GDM1 (cell line): ENCODE measurements at regions not wholly inside any gene's neighbourhood (a gene's known extent, or its start where the extent isn't known, plus 50 kb on each side); places are given as distances from the start of the nearest gene placed in this dataset.
"Not testable (repeated sequence)": the region's sequence is repeated elsewhere in the genome, so short reads cannot be mapped to it uniquely, and the experiment has no call there.

Experiments
- DNase-seq: peaks from one replicate; lab custom pipeline; 2025; lab: John Stamatoyannopoulos, UW

DNA sequence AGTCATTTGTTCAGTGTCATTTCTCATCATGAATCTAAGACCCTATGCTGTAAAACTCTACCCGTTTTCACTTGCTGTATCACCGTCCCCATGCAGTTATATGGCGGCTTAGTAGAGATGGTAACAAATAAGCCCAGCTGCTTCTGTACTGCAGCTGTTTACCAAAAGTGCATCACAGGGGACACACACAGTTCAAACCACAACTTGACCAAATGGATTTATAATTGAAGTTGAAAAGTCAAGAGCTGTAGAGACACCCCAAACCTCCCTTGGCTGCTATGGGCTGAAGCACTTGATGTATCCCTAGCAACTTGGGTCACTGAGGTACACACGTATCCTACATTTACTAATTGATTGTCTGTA lies 219.0 kb upstream of the FGF13 start:
- no peak for DNase-seq

DNA sequence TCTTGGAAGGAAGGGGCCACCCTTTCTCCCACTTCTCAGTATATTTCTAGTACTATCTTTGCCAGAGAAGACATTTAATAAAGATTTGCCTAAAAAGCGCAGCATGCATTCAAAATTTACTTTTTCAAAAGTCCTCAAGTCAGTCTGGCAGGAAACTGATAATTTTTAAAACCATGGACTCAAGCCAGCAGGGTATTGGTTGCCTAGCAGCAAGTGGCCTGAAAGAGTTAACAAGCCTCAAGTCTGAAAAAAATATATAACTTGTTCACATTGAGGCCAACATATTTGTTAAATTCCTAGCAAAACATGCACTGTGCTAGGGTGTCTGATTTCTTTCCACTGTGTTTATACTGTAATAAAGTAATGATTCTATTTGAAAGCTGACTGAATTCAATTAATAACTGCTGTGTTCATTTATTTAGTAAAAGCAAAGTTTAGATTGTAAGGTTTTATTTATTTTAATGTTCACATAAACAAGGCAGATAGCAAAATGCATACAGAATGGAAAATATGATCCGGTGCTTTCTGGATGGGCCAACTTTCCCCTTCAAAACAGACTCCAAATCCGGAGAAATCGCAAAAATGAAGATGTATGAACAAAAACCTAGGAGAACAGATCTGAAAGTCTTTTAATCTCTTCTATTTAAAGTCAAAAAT lies 218.5 kb upstream of the FGF13 start:
- DNase-seq: no peak

GRCh38 chrX:138928737-138929459 lies 217.4 kb upstream of the FGF13 start:
- DNase-seq: no peak

DNA sequence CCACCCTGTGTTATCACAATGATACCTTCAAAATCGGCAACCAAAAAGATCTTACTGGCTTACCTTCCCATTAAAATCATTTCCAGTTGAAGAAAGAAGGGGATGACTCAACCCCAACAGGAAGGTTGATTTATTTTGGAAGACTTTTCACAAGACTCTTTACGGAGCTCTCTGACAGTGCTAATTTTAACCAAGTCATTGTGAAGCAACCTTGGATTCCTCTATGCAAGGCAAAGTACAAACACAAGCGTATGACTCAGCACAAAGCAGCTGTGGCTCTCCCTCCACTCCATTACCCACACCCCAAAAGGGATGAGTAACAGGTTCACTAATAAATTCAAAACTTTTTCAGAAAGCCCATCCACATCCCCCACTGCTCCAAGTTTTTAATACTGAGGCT lies 213.8 kb upstream of the FGF13 start:
- DNase-seq: no peak

GRCh38 chrX:138923805-138924204 lies 212.3 kb upstream of the FGF13 start:
- no peak for DNase-seq

GRCh38 chrX:138921031-138921430 lies 209.5 kb upstream of the FGF13 start:
- DNase-seq: no peak

DNA sequence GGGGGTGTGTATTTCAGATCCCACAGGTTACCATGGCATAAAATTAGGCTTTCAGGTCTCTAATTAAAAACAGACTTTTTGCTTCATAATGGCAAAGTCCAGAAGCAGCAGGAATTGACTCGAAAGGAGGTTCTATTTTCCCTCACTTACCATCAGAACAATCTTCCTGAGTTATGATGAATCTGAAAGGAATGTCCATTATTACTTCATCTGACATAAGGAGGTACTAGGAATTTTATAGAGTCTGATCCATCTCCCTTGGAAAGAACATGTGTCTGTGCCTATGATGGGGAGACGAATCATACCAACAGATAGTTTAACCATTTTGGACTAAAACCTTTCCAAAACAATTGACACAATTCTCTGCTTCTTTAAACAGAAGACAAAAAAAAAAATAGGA lies 206.3 kb upstream of the FGF13 start:
- no peak for DNase-seq

DNA sequence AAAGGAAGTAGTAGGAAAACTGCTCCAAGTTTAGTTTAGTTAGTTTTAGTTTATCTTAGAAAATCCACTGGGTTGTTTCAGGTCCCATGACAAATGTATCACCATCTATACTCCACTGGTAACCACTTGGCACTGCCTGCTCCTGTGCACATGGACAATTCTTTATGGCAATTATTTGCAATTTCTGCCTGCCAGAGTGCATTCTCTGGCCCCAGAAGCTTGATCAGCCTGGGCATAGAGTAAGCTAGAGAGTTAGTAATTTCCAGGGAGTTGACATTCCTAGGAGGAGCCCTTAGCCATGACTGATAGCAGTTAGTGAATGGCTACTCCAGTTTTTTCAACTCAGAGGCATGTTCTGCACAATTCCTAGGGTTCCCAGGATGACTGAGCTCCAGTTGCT lies 203.2 kb upstream of the FGF13 start:
- no peak for DNase-seq

DNA sequence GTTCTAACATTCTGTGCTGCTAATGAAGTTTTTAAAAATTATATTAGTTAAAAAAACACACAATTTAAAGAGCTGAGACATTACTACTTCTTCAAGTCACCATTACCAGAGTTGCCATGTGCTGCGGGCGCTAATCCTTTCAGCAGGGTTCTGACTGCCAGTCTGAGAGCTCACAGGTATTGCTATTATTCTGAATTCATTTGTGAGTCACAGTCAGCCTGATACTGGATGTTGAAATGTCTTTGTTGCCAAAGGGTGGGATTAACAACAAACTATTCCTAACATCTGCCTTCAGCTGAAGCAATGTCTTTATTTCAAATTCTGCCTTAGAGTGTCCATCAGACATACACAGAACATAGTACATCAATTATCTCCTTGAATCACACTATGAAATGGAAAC lies 197.1 kb upstream of the FGF13 start:
- DNase-seq: no peak

GRCh38 chrX:138897621-138898492 lies 186.3 kb upstream of the FGF13 start:
- DNase-seq: no peak

DNA sequence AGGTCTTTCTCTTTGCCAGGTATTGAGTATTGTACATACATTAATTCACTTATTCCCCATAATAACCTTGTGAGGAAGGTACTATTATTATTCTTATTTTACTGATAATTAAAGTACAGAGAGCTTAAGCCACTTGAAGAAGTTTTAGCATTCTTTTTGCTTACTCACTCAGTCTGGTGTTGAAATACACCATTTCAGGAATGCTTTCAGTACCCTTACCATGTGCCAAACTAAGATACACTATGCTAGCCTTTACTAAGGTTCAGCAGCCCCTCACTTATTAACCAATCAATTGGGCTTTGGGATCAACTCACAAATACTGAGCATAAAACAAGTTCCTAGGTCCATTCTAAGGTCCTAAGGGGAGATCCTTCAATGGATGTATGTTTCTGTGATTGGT lies 179.0 kb upstream of the FGF13 start:
- no peak for DNase-seq

DNA sequence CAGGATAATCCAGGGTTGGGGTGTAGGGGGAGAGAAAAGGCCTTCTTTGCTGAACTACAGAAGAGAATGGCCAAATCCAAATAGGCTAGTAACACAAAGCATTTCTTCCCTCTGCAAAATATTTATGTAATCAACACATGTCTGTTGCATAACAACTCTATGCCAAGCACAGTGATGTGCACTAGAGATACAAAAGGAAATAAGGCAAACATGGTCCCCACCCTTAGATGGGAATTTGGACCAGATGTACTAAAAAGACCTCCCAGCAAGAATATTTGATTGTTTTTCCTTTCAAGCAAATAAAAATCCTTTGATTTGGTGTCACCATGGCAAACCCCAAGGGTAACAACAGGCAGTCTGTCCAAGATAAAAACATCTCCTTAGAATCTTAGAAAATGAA lies 177.6 kb upstream of the FGF13 start:
- DNase-seq: no peak

DNA sequence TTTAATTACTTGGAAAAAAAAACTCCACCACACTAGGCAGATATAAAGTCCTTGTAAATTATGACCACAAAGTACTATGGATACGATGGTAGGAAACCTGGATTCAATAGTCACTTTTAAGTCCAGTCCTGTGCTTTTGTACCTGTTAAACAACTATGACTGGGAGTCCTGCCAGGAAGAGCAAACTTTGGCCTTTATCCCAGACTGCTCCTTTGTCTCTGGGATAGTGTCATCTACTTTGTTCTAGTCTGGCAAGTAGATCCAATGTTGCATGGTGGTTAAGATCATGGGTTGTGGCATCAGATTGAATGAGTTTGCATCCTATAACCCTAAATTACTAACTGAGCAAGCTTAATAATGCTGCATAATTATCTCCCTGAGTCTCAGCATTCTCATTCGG lies 175.3 kb upstream of the FGF13 start:
- no peak for DNase-seq

GRCh38 chrX:138885886-138886285 lies 174.4 kb upstream of the FGF13 start:
- DNase-seq: no peak

DNA sequence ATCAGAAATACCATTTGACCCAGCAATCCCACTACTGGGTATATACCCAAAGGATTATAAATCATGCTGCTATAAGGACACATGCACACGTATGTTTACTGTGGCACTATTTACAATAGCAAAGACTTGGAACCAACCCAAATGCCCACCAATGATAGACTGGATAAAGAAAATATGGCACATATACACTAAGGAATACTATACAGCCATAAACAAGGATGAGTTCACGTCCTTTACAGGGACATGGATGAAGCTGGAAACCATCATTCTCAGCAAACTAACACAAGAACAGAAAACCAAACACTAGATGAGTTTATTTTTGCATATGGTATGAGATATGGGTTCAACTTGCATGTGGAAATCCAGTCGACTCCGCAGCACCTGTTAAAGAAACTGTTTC lies 168.8 kb upstream of the FGF13 start:
- not testable (repeated sequence) for DNase-seq

- no peak for DNase-seq
These were observed 166.2 kb upstream of the FGF13 start for GRCh38 chrX:138877746-138878145.

- DNase-seq: no peak
These were observed 164.0 kb upstream of the FGF13 start for GRCh38 chrX:138875472-138875871.

GRCh38 chrX:138874271-138874935 lies 162.9 kb upstream of the FGF13 start:
- DNase-seq: no peak

GRCh38 chrX:138873640-138874039 lies 162.1 kb upstream of the FGF13 start:
- not testable (repeated sequence) for DNase-seq

GRCh38 chrX:138872537-138872936 lies 161.0 kb upstream of the FGF13 start:
- DNase-seq: no peak

DNA sequence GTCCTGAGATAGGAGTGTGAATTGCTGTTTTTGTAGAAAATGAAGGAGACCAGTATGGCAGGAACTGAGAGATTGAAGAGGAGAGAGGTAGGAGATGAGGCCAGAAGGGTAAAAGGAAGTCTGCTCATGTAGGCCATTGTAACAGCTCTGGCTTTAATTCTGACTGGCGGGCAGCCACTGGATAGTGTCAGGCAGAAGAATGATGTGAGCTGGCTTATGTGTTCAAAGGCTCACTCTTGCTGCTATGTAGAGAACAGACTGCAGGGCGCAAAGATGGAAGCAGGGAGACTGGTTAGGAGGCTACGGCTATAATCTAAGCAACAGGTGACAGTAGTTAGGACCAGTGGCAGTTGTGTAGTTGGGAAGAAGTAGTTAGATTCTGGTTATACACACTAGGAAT lies 160.2 kb upstream of the FGF13 start:
- no peak for DNase-seq

GRCh38 chrX:138866643-138867042 lies 155.1 kb upstream of the FGF13 start:
- no peak for DNase-seq
